NCI-H146 treated with DMSO at 0.1 percent for 48 hours (cell line): ENCODE measurements at regions not wholly inside any gene's neighbourhood (a gene's known extent, or its start where the extent isn't known, plus 50 kb on each side); places are given as distances from the start of the nearest gene placed in this dataset.
"Not testable (repeated sequence)": the region's sequence is repeated elsewhere in the genome, so short reads cannot be mapped to it uniquely, and the experiment has no call there.

Experiments used
- DNase-seq: peaks from one replicate; lab custom pipeline; 2025; ENCODE audit not compliant: unreplicated experiment; lab: John Stamatoyannopoulos, UW

- no peak for DNase-seq
These were observed 425.0 kb downstream of the LRRIQ3 start for GRCh38 chr1:73772941-73773340.

- DNase-seq = no peak
These were observed 426.6 kb downstream of the LRRIQ3 start for GRCh38 chr1:73771396-73771795.

GRCh38 chr1:73770109-73770905, 427.7 kb downstream of the LRRIQ3 start:
- DNase-seq = no peak

- DNase-seq = no peak
These were observed 431.1 kb downstream of the LRRIQ3 start for GRCh38 chr1:73766786-73767348.

GRCh38 chr1:73765551-73766233, 432.3 kb downstream of the LRRIQ3 start:
- DNase-seq = no peak

GRCh38 chr1:73761559-73761958, 436.4 kb downstream of the LRRIQ3 start:
- no peak for DNase-seq

- no peak for DNase-seq
These were observed 439.0 kb downstream of the LRRIQ3 start for GRCh38 chr1:73759011-73759410.

GRCh38 chr1:73756817-73757216, 441.2 kb downstream of the LRRIQ3 start:
- DNase-seq = no peak

GRCh38 chr1:73755649-73756048, 442.3 kb downstream of the LRRIQ3 start:
- no peak for DNase-seq

- DNase-seq = no peak
These were observed 448.0 kb downstream of the LRRIQ3 start for GRCh38 chr1:73749996-73750395.

- DNase-seq = no peak
These were observed 453.0 kb downstream of the LRRIQ3 start for GRCh38 chr1:73744985-73745384.

- DNase-seq = no peak
These were observed 461.9 kb downstream of the LRRIQ3 start for GRCh38 chr1:73736125-73736524.

GRCh38 chr1:73727036-73727435, 470.9 kb downstream of the LRRIQ3 start:
- DNase-seq = no peak

GRCh38 chr1:73722055-73722454, 475.9 kb downstream of the LRRIQ3 start:
- no peak for DNase-seq

GRCh38 chr1:73717976-73718375, 480.0 kb downstream of the LRRIQ3 start:
- DNase-seq = no peak

- DNase-seq = no peak
These were observed 486.9 kb downstream of the LRRIQ3 start for GRCh38 chr1:73711089-73711488.

- peak; percentile 54 for DNase-seq
These were observed 496.1 kb downstream of the LRRIQ3 start for GRCh38 chr1:73701826-73702225.

GRCh38 chr1:73676186-73676585, 521.8 kb downstream of the LRRIQ3 start:
- no peak for DNase-seq

- DNase-seq = peak; percentile 66
These were observed 522.9 kb downstream of the LRRIQ3 start for GRCh38 chr1:73674945-73675561.

GRCh38 chr1:73673971-73674370, 524.0 kb downstream of the LRRIQ3 start:
- peak; percentile 80 for DNase-seq

- DNase-seq = no peak
These were observed 526.4 kb downstream of the LRRIQ3 start for GRCh38 chr1:73671530-73671929.

GRCh38 chr1:73667959-73668358, 530.0 kb downstream of the LRRIQ3 start:
- not testable (repeated sequence) for DNase-seq
